Neural crest cell (in vitro differentiated cells): ENCODE measurements at regions not wholly inside any gene's neighbourhood (a gene's known extent, or its start where the extent isn't known, plus 50 kb on each side); places are given as distances from the start of the nearest gene placed in this dataset.

Experiments used
- DNase-seq: peaks from one replicate; pipeline ENCODE4 v3.0.0; 2021; ENCODE audit warnings: low read depth, mixed read lengths, low spot score
- H3K27ac Mint-ChIP-seq: one replicate; pipeline ENCODE4 v1.8.0; 2021; ENCODE audit warnings: mild to moderate bottlenecking, mixed read lengths; ENCODE audit not compliant: unreplicated experiment
- H3K27me3 Mint-ChIP-seq: 2 replicates; pipeline ENCODE4 v1.8.0; 2021; ENCODE audit warnings: low read depth, mild to moderate bottlenecking, mixed read lengths
- H3K36me3 Mint-ChIP-seq: 2 replicates; pipeline ENCODE4 v1.8.0; 2021; ENCODE audit warnings: low read depth, mild to moderate bottlenecking, mixed read lengths
- H3K4me1 Mint-ChIP-seq: 2 replicates; pipeline ENCODE4 v1.8.0; 2021; ENCODE audit warnings: mixed read lengths
- H3K4me3 Mint-ChIP-seq: one replicate; pipeline ENCODE4 v1.8.0; 2021; ENCODE audit warnings: mild to moderate bottlenecking, mixed read lengths
- H3K9me3 Mint-ChIP-seq: 2 replicates; pipeline ENCODE4 v1.8.0; 2021; ENCODE audit warnings: mixed read lengths
- CTCF ChIP-seq: fragments of 200-600 bp; sonication (generic); conservative IDR thresholded peaks from 2 replicates; pipeline ENCODE4 v1.5.0; 2021; ENCODE audit warnings: antibody characterized with exemption, mild to moderate bottlenecking

- Mint-ChIP-seq H3K9me3 (no peaks in the 10 kb centered on the region), H3K27me3 (no peaks in the 10 kb centered on the region), H3K4me1 (no peaks in the 10 kb centered on the region), H3K36me3 (no peaks in the 10 kb centered on the region), H3K4me3 (no peak overlapping the region), H3K27ac (no peak overlapping the region)
- no peak for TF ChIP-seq CTCF
- no peak for DNase-seq
Measured at GRCh38 chr1:4156241-4156973, 256.3 kb upstream of the C1orf174 start.

GRCh38 chr1:4160181-4160580 is 260.1 kb upstream of the C1orf174 start:
- H3K4me1 Mint-ChIP-seq: peaks cover 8% of the 10 kb centered on the region

GRCh38 chr1:4161366-4162006 is 261.4 kb upstream of the C1orf174 start:
- no peaks in the 10 kb centered on the region for H3K9me3 Mint-ChIP-seq

More at GRCh38 chr1:4160181-4160580, 260.1 kb upstream of the C1orf174 start:
- DNase-seq: no peak
- no peak for TF ChIP-seq CTCF
- H3K27me3 Mint-ChIP-seq: peaks cover 2% of the 10 kb centered on the region
- H3K36me3 Mint-ChIP-seq: no peaks in the 10 kb centered on the region
- no peaks in the 10 kb centered on the region for H3K9me3 Mint-ChIP-seq
- no peak overlapping the region for H3K27ac Mint-ChIP-seq
- no peak overlapping the region for H3K4me3 Mint-ChIP-seq

GRCh38 chr1:4164965-4165364 is 264.9 kb upstream of the C1orf174 start:
- Mint-ChIP-seq H3K4me3 (no peak overlapping the region), H3K27me3 (peaks cover 2% of the 10 kb centered on the region), H3K9me3 (no peaks in the 10 kb centered on the region), H3K36me3 (no peaks in the 10 kb centered on the region), H3K27ac (peak overlapping the region; percentile 28), H3K4me1 (peaks cover 16% of the 10 kb centered on the region)
- no peak for DNase-seq
- TF ChIP-seq CTCF: no peak

More at GRCh38 chr1:4161366-4162006, 261.4 kb upstream of the C1orf174 start:
- H3K36me3 Mint-ChIP-seq: no peaks in the 10 kb centered on the region
- H3K4me1 Mint-ChIP-seq: peaks cover 16% of the 10 kb centered on the region
- H3K27me3 Mint-ChIP-seq: peaks cover 2% of the 10 kb centered on the region
- no peak for DNase-seq
- TF ChIP-seq CTCF: no peak
- H3K27ac Mint-ChIP-seq: no peak overlapping the region
- no peak overlapping the region for H3K4me3 Mint-ChIP-seq

- H3K9me3 Mint-ChIP-seq: no peaks in the 10 kb centered on the region
- DNase-seq: no peak
- H3K27ac Mint-ChIP-seq: no peak overlapping the region
- H3K36me3 Mint-ChIP-seq: no peaks in the 10 kb centered on the region
- H3K4me3 Mint-ChIP-seq: no peak overlapping the region
- peaks cover 16% of the 10 kb centered on the region for H3K4me1 Mint-ChIP-seq
- no peak for TF ChIP-seq CTCF
- H3K27me3 Mint-ChIP-seq: peaks cover 2% of the 10 kb centered on the region
Measured at GRCh38 chr1:4165686-4166300, 265.7 kb upstream of the C1orf174 start.
